ENCODE measurements at regions not wholly inside any gene's neighbourhood (a gene's known extent, or its start where the extent isn't known, plus 50 kb on each side); places are given as distances from the start of the nearest gene placed in this dataset.

GRCh38 chr13:38483623-38484022 is 134.0 kb downstream of the UFM1 start:
- Histone ChIP-seq H3K9me1 (ENCODE audit: control insufficient read depth, insufficient read depth, low read length) (no peaks in the 10 kb centered on the region), H4K20me1 (replicated peaks; ENCODE audit: control insufficient read depth, insufficient read depth, low read length) (no peaks in the 10 kb centered on the region), H3K36me3 (ENCODE audit: control insufficient read depth, insufficient read depth, low read length) (no peaks in the 10 kb centered on the region), H3K4me1 (replicated peaks in 1 of 2; ENCODE audit: control insufficient read depth in 2 of 2, insufficient read depth in 2 of 2, low read length in 2 of 2) (no peaks in the 10 kb centered on the region), H3K4me2 (ENCODE audit: insufficient read depth, low read length) (no peak overlapping the region), H3K27ac (ENCODE audit: extremely low read depth, low read depth, low read length) (no peak overlapping the region), H3K27me3 (ENCODE audit: control insufficient read depth in 2 of 2, insufficient read depth in 2 of 2, low read length in 2 of 2) (no peaks in the 10 kb centered on the region), H3K9ac (ENCODE audit: insufficient read depth in 1 of 2, low read depth in 2 of 2, low read length in 2 of 2) (no peak overlapping the region), H3K4me3 (no peak overlapping the region), H2AFZ (ENCODE audit: low read depth, low read length) (no peak overlapping the region), H3K79me2 (ENCODE audit: control insufficient read depth, insufficient read depth, low read length) (no peaks in the 10 kb centered on the region), H3K9me3 (replicated peaks; ENCODE audit: control insufficient read depth, insufficient read depth, low read depth, low read length) (no peaks in the 10 kb centered on the region)
- no CpG with 5 or more reads among the region's 1 CpG for WGBS (ENCODE audit: insufficient coverage, low coverage, missing lambda C conversion rate)
- no TSS peak for BruUV-seq (replicated peaks)
- ATAC-seq, result no peak
- in situ Hi-C loops (cut with MboI) (no loop called here), intact Hi-C loops (cut with micrococcal nuclease) (no loop called here)
- DNase-seq (ENCODE audit: extremely low read depth in 1 of 4, low spot score in 3 of 4), result no peak
- no peak for TF ChIP-seq KHSRP (IDR thresholded peaks at IDR 0.05)
- TF ChIP-seq ZNF324 (CRISPR knock-in tag; IDR thresholded peaks at IDR 0.05), result no peak
- TF ChIP-seq CHCHD3 (CRISPR knock-in tag; IDR thresholded peaks at IDR 0.05), result no peak
- ChIA-PET POLR2A (no interaction called here), CTCF (ENCODE audit: low intra/inter-chr PET ratio) (no interaction called here)
- no peak for FAIRE-seq

GRCh38 chr13:38490657-38491056 is 141.0 kb downstream of the UFM1 start:
- Histone ChIP-seq H4K20me1 (replicated peaks; ENCODE audit: control insufficient read depth, insufficient read depth, low read length) (no peaks in the 10 kb centered on the region), H3K9me3 (replicated peaks; ENCODE audit: control insufficient read depth, insufficient read depth, low read depth, low read length) (no peaks in the 10 kb centered on the region), H3K79me2 (ENCODE audit: control insufficient read depth, insufficient read depth, low read length) (no peaks in the 10 kb centered on the region), H3K4me2 (ENCODE audit: insufficient read depth, low read length) (no peak overlapping the region), H2AFZ (ENCODE audit: low read depth, low read length) (no peak overlapping the region), H3K9ac (ENCODE audit: insufficient read depth in 1 of 2, low read depth in 2 of 2, low read length in 2 of 2) (no peak overlapping the region), H3K27ac (ENCODE audit: extremely low read depth, low read depth, low read length) (no peak overlapping the region), H3K36me3 (ENCODE audit: control insufficient read depth, insufficient read depth, low read length) (no peaks in the 10 kb centered on the region), H3K4me1 (replicated peaks in 1 of 2; ENCODE audit: control insufficient read depth in 2 of 2, insufficient read depth in 2 of 2, low read length in 2 of 2) (no peaks in the 10 kb centered on the region), H3K4me3 (no peak overlapping the region), H3K27me3 (ENCODE audit: control insufficient read depth in 2 of 2, insufficient read depth in 2 of 2, low read length in 2 of 2) (no peaks in the 10 kb centered on the region), H3K9me1 (ENCODE audit: control insufficient read depth, insufficient read depth, low read length) (no peaks in the 10 kb centered on the region)
- in situ Hi-C loops (cut with MboI) (no loop called here), intact Hi-C loops (cut with micrococcal nuclease) (no loop called here)
- ChIA-PET CTCF (ENCODE audit: low intra/inter-chr PET ratio) (no interaction called here), POLR2A (no interaction called here)
- no TSS peak for BruUV-seq (replicated peaks)
- ATAC-seq (no peak), DNase-seq (ENCODE audit: extremely low read depth in 1 of 4, low spot score in 3 of 4) (no peak), FAIRE-seq (no peak)
- 0% methylated on average over 3 of the region's 3 CpGs for WGBS (ENCODE audit: insufficient coverage, low coverage, missing lambda C conversion rate)
- TF ChIP-seq DDX20 (tag; IDR thresholded peaks at IDR 0.05; ENCODE audit: low read depth) (no peak), ZHX1 (conservative IDR thresholded peaks at IDR 0.05; ENCODE audit: low read length) (no peak), TRIM24 (IDR thresholded peaks at IDR 0.05) (no peak), HMG20A (CRISPR knock-in tag; conservative IDR thresholded peaks at IDR 0.05) (no peak), ARID1B (IDR thresholded peaks at IDR 0.05) (no peak), ZNF589 (CRISPR knock-in tag; IDR thresholded peaks at IDR 0.05; ENCODE audit: low read depth) (no peak), SIX5 (IDR thresholded peaks at IDR 0.05; ENCODE audit: borderline replicate concordance in 1 of 2, insufficient read depth in 1 of 2, low read depth in 1 of 2, low read length in 2 of 2) (no peak)
